CD14-positive monocyte (primary cell): ENCODE measurements at regions not wholly inside any gene's neighbourhood (a gene's known extent, or its start where the extent isn't known, plus 50 kb on each side); places are given as distances from the start of the nearest gene placed in this dataset.

Experiments
- DNase-seq, 3 donors: peaks; one replicate each; pipeline ENCODE4 v3.0.0-alpha.2; 2011 to 2022
- H2AFZ ChIP-seq: 2 replicates; pipeline ENCODE4 v1.6.0; 2012; ENCODE audit warnings: mild to moderate bottlenecking, low read depth, low read length, inconsistent platforms; ENCODE audit not compliant: insufficient read depth, poor library complexity, severe bottlenecking
- H3K27ac ChIP-seq, 2 donors: 1 replicate in 1 of 2; 2 replicates in 1 of 2; pipeline ENCODE4 v1.5.1; 2012 to 2013; ENCODE audit warnings: low read length in 2 of 2, control low read depth in 1 of 2, inconsistent platforms in 1 of 2, low read depth in 1 of 2, mild to moderate bottlenecking in 1 of 2
- H3K27me3 ChIP-seq, 2 donors: one replicate each; pipeline versions ENCODE4 v1.6.0 to v1.6.1; 2011 to 2013; ENCODE audit warnings: low read length in 2 of 2; ENCODE audit not compliant: control insufficient read depth in 2 of 2, insufficient read depth in 2 of 2
- H3K36me3 ChIP-seq, 2 donors: replicated peaks in 1 of 2; 1 replicate in 1 of 2; 2 replicates in 1 of 2; pipeline versions ENCODE4 v1.5.1 to v1.6.1; 2012 to 2013; ENCODE audit warnings: low read length in 2 of 2, control low read depth in 1 of 2, inconsistent platforms in 1 of 2, mild to moderate bottlenecking in 1 of 2; ENCODE audit not compliant: insufficient read depth in 2 of 2, control insufficient read depth in 1 of 2
- H3K4me1 ChIP-seq, 2 donors: 1 replicate in 1 of 2; 2 replicates in 1 of 2; pipeline versions ENCODE4 v1.5.1 to v1.6.1; 2012 to 2013; ENCODE audit warnings: low read length in 2 of 2, control low read depth in 1 of 2, inconsistent platforms in 1 of 2, mild to moderate bottlenecking in 1 of 2, moderate library complexity in 1 of 2; ENCODE audit not compliant: insufficient read depth in 2 of 2, control insufficient read depth in 1 of 2
- H3K4me2 ChIP-seq: replicated peaks from 2 replicates; pipeline ENCODE3; 2012; ENCODE audit warnings: low read length, moderate library complexity, mild to moderate bottlenecking; ENCODE audit not compliant: poor library complexity, severe bottlenecking; ENCODE audit errors: extremely low read depth
- H3K4me3 ChIP-seq, 3 experiments: fragments of 200-600 bp in 1 of 3; sonication (generic) in 1 of 3; replicated peaks in 1 of 3; 1 replicate in 2 of 3; 2 replicates in 1 of 3; pipeline ENCODE4 v1.5.1; 2011 to 2013; ENCODE audit warnings: low read length in 3 of 3, mild to moderate bottlenecking in 3 of 3, control low read depth in 2 of 3, low read depth in 2 of 3, inconsistent platforms in 1 of 3, moderate library complexity in 1 of 3
- H3K79me2 ChIP-seq: 2 replicates; pipeline ENCODE4 v1.6.0; 2012; ENCODE audit warnings: mild to moderate bottlenecking, control low read depth, inconsistent platforms, low read length, moderate library complexity; ENCODE audit not compliant: insufficient read depth
- H3K9ac ChIP-seq: 2 replicates; pipeline ENCODE4 v1.6.0; 2017; ENCODE audit warnings: low read length, mild to moderate bottlenecking; ENCODE audit not compliant: insufficient read depth, poor library complexity, severe bottlenecking
- H3K9me3 ChIP-seq, 2 donors: replicated peaks in 1 of 2; 1 replicate in 1 of 2; 2 replicates in 1 of 2; pipeline versions ENCODE4 v1.5.1 to v1.6.1; 2012 to 2013; ENCODE audit warnings: low read length in 2 of 2, control low read depth in 1 of 2; ENCODE audit not compliant: control insufficient read depth in 1 of 2, insufficient read depth in 1 of 2
- H4K20me1 ChIP-seq: 2 replicates; pipeline ENCODE4 v1.6.0; 2012; ENCODE audit warnings: mild to moderate bottlenecking, low read length, control low read depth, moderate library complexity; ENCODE audit not compliant: insufficient read depth
- H3K27ac Mint-ChIP-seq, 7 donors: one replicate each; pipeline ENCODE4 v1.8.0; 2020; ENCODE audit warnings: mild to moderate bottlenecking in 7 of 7, mixed read lengths in 7 of 7, moderate library complexity in 6 of 7, inconsistent platforms in 2 of 7
- H3K27me3 Mint-ChIP-seq, 3 donors: one replicate each; pipeline ENCODE4 v1.8.0; 2021 to 2022; ENCODE audit warnings: low read depth in 3 of 3, mild to moderate bottlenecking in 3 of 3, mixed read lengths in 3 of 3, moderate library complexity in 3 of 3, inconsistent platforms in 1 of 3
- H3K36me3 Mint-ChIP-seq, 2 donors: one replicate each; pipeline ENCODE4 v1.8.0; 2020; ENCODE audit warnings: mixed read lengths in 2 of 2, inconsistent platforms in 1 of 2, mild to moderate bottlenecking in 1 of 2
- H3K4me1 Mint-ChIP-seq: one replicate; pipeline ENCODE4 v1.8.0; 2020; ENCODE audit warnings: mild to moderate bottlenecking, mixed read lengths
- H3K4me3 Mint-ChIP-seq, 2 donors: one replicate each; pipeline ENCODE4 v1.8.0; 2020; ENCODE audit warnings: mild to moderate bottlenecking in 2 of 2, mixed read lengths in 2 of 2, moderate library complexity in 1 of 2
- H3K9me3 Mint-ChIP-seq, 7 donors: one replicate each; pipeline ENCODE4 v1.8.0; 2020 to 2022; ENCODE audit warnings: mixed read lengths in 7 of 7, mild to moderate bottlenecking in 6 of 7, moderate library complexity in 6 of 7, inconsistent platforms in 2 of 7
- WGBS: methylation state at CpG from one replicate; pipeline ENCODE4 v1.1.5; 2013; ENCODE audit warnings: missing lambda C conversion rate; ENCODE audit not compliant: insufficient coverage; 5-methylcytosine and 5-hydroxymethylcytosine counted together
- intact Hi-C, 2 donors: fragments of 100-400 bp; cut with micrococcal nuclease; formaldehyde crosslinking; loops; one replicate each; pipeline versions ENCODE4 v1.15.0 to v1.15.1; 2023
- TF ChIP-seq, protein P1 (sequence below): fragments of 200-600 bp; IDR thresholded peaks from one replicate; pipeline ENCODE4 v1.8.0; 2022; ENCODE audit warnings: antibody characterized with exemption, mild to moderate bottlenecking

- Mint-ChIP-seq H3K36me3 (no peaks in the 10 kb centered on the region), H3K9me3 (peaks cover 0 to 6% (median 2%) of the 10 kb centered on the region in 7 donors), H3K27ac (no peak overlapping the region), H3K27me3 (peaks cover 0 to 6% (median 6%) of the 10 kb centered on the region in 3 donors), H3K4me1 (peaks cover under 1% of the 10 kb centered on the region), H3K4me3 (no peak overlapping the region)
- DNase-seq: no peak
- intact Hi-C loops: no loop called here
- Histone ChIP-seq H3K27ac (no peak overlapping the region), H4K20me1 (no peaks in the 10 kb centered on the region), H3K4me3 (no peak overlapping the region), H3K79me2 (no peaks in the 10 kb centered on the region), H3K9ac (no peak overlapping the region), H3K4me2 (no peak overlapping the region), H3K27me3 (no peaks in the 10 kb centered on the region), H3K36me3 (no peaks in the 10 kb centered on the region), H3K9me3 (peaks cover 0 to 5% of the 10 kb centered on the region in 2 donors), H3K4me1 (no peaks in the 10 kb centered on the region), H2AFZ (no peak overlapping the region)
- TF ChIP-seq, protein P1, sequence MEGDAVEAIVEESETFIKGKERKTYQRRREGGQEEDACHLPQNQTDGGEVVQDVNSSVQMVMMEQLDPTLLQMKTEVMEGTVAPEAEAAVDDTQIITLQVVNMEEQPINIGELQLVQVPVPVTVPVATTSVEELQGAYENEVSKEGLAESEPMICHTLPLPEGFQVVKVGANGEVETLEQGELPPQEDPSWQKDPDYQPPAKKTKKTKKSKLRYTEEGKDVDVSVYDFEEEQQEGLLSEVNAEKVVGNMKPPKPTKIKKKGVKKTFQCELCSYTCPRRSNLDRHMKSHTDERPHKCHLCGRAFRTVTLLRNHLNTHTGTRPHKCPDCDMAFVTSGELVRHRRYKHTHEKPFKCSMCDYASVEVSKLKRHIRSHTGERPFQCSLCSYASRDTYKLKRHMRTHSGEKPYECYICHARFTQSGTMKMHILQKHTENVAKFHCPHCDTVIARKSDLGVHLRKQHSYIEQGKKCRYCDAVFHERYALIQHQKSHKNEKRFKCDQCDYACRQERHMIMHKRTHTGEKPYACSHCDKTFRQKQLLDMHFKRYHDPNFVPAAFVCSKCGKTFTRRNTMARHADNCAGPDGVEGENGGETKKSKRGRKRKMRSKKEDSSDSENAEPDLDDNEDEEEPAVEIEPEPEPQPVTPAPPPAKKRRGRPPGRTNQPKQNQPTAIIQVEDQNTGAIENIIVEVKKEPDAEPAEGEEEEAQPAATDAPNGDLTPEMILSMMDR: no peak
- 92% methylated on average over 6 of the region's 6 CpGs for WGBS
Observed at GRCh38 chr17:74019271-74019670, 184.2 kb upstream of the RPL38 start.

GRCh38 chr17:74019860-74020259, 183.6 kb upstream of the RPL38 start:
- peaks cover 0 to 6% (median 2%) of the 10 kb centered on the region in 7 donors for H3K9me3 Mint-ChIP-seq
- no peak for DNase-seq
- H3K4me2 ChIP-seq: no peak overlapping the region
- no peaks in the 10 kb centered on the region for H4K20me1 ChIP-seq
- no peaks in the 10 kb centered on the region for H3K27me3 ChIP-seq
- H3K4me3 Mint-ChIP-seq: no peak overlapping the region
- H3K9ac ChIP-seq: no peak overlapping the region
- H3K36me3 ChIP-seq: no peaks in the 10 kb centered on the region
- H3K9me3 ChIP-seq: peaks cover 0 to 5% of the 10 kb centered on the region in 2 donors
- WGBS: no CpG with 5 or more reads among the region's 1 CpG
- no peaks in the 10 kb centered on the region for H3K79me2 ChIP-seq
- no peak overlapping the region for H2AFZ ChIP-seq
- no peak overlapping the region for H3K27ac Mint-ChIP-seq
- H3K4me3 ChIP-seq: no peak overlapping the region
- peaks cover 0 to 6% (median 5%) of the 10 kb centered on the region in 3 donors for H3K27me3 Mint-ChIP-seq
- H3K36me3 Mint-ChIP-seq: no peaks in the 10 kb centered on the region
- H3K27ac ChIP-seq: no peak overlapping the region
- no peaks in the 10 kb centered on the region for H3K4me1 ChIP-seq
- intact Hi-C loops: no loop called here
- TF ChIP-seq, protein P1: no peak
- H3K4me1 Mint-ChIP-seq: no peaks in the 10 kb centered on the region
